ENCODE measurements at regions not wholly inside any gene's neighbourhood (a gene's known extent, or its start where the extent isn't known, plus 50 kb on each side); places are given as distances from the start of the nearest gene placed in this dataset.
"Not testable (repeated sequence)": the region's sequence is repeated elsewhere in the genome, so short reads cannot be mapped to it uniquely, and the experiment has no call there.

GRCh38 chr6:144793744-144794143, 508.6 kb downstream of the UTRN start:
- H3K4me1 ChIP-seq (ENCODE audit: insufficient read depth, low read length): no peaks in the 10 kb centered on the region
- H3K36me3 ChIP-seq (ENCODE audit: insufficient read depth, low read length): peaks cover 15% of the 10 kb centered on the region
- no peak overlapping the region for H2AFZ ChIP-seq (ENCODE audit: low read depth, low read length)
- H3K9me3 ChIP-seq (ENCODE audit: low read length): peaks cover 3% of the 10 kb centered on the region
- H3K27me3 ChIP-seq (ENCODE audit: insufficient read depth, low read length): no peaks in the 10 kb centered on the region
- no peak overlapping the region for H3K4me3 ChIP-seq (ENCODE audit: low read length)

GRCh38 chr6:144795022-144795421, 509.9 kb downstream of the UTRN start:
- peaks cover 15% of the 10 kb centered on the region for H3K36me3 ChIP-seq (ENCODE audit: insufficient read depth, low read length)
- not testable (repeated sequence) for H3K27me3 ChIP-seq (ENCODE audit: insufficient read depth, low read length); H2AFZ ChIP-seq (ENCODE audit: low read depth, low read length); H3K4me1 ChIP-seq (ENCODE audit: insufficient read depth, low read length); H3K9me3 ChIP-seq (ENCODE audit: low read length); H3K4me3 ChIP-seq (ENCODE audit: low read length)

GRCh38 chr6:144796070-144796469, 510.9 kb downstream of the UTRN start:
- H3K27me3 ChIP-seq (ENCODE audit: insufficient read depth, low read length): no peaks in the 10 kb centered on the region
- peaks cover 15% of the 10 kb centered on the region for H3K36me3 ChIP-seq (ENCODE audit: insufficient read depth, low read length)
- no peak overlapping the region for H3K4me3 ChIP-seq (ENCODE audit: low read length)
- H2AFZ ChIP-seq (ENCODE audit: low read depth, low read length): no peak overlapping the region
- H3K4me1 ChIP-seq (ENCODE audit: insufficient read depth, low read length): no peaks in the 10 kb centered on the region
- H3K9me3 ChIP-seq (ENCODE audit: low read length): peaks cover 3% of the 10 kb centered on the region

GRCh38 chr6:144797881-144798589, 512.9 kb downstream of the UTRN start:
- H3K4me1 ChIP-seq (ENCODE audit: insufficient read depth, low read length): no peaks in the 10 kb centered on the region
- H3K36me3 ChIP-seq (ENCODE audit: insufficient read depth, low read length): peaks cover 15% of the 10 kb centered on the region
- H3K27me3 ChIP-seq (ENCODE audit: insufficient read depth, low read length): no peaks in the 10 kb centered on the region
- H3K9me3 ChIP-seq (ENCODE audit: low read length): peaks cover 3% of the 10 kb centered on the region
- no peak overlapping the region for H3K4me3 ChIP-seq (ENCODE audit: low read length)
- no peak overlapping the region for H2AFZ ChIP-seq (ENCODE audit: low read depth, low read length)

GRCh38 chr6:144804246-144804790, 519.2 kb downstream of the UTRN start:
- Histone ChIP-seq H3K4me3 (ENCODE audit: low read length) (no peak overlapping the region), H3K27me3 (ENCODE audit: insufficient read depth, low read length) (no peaks in the 10 kb centered on the region), H3K4me1 (ENCODE audit: insufficient read depth, low read length) (no peaks in the 10 kb centered on the region), H3K36me3 (ENCODE audit: insufficient read depth, low read length) (no peaks in the 10 kb centered on the region), H2AFZ (ENCODE audit: low read depth, low read length) (no peak overlapping the region), H3K9me3 (ENCODE audit: low read length) (no peaks in the 10 kb centered on the region)

- no peaks in the 10 kb centered on the region for H3K36me3 ChIP-seq (ENCODE audit: insufficient read depth, low read length)
- H3K27me3 ChIP-seq (ENCODE audit: insufficient read depth, low read length): no peaks in the 10 kb centered on the region
- H3K9me3 ChIP-seq (ENCODE audit: low read length): no peaks in the 10 kb centered on the region
- no peak overlapping the region for H2AFZ ChIP-seq (ENCODE audit: low read depth, low read length)
- H3K4me3 ChIP-seq (ENCODE audit: low read length): no peak overlapping the region
- H3K4me1 ChIP-seq (ENCODE audit: insufficient read depth, low read length): no peaks in the 10 kb centered on the region
Observed at GRCh38 chr6:144805049-144805448, 519.9 kb downstream of the UTRN start.

- Histone ChIP-seq H3K27me3 (ENCODE audit: insufficient read depth, low read length) (no peaks in the 10 kb centered on the region), H2AFZ (ENCODE audit: low read depth, low read length) (no peak overlapping the region), H3K36me3 (ENCODE audit: insufficient read depth, low read length) (peaks cover 2% of the 10 kb centered on the region), H3K4me1 (ENCODE audit: insufficient read depth, low read length) (no peaks in the 10 kb centered on the region), H3K9me3 (ENCODE audit: low read length) (no peaks in the 10 kb centered on the region), H3K4me3 (ENCODE audit: low read length) (no peak overlapping the region)
Observed at GRCh38 chr6:144806222-144806621, 521.1 kb downstream of the UTRN start.

- Histone ChIP-seq H3K36me3 (ENCODE audit: insufficient read depth, low read length) (peaks cover 2% of the 10 kb centered on the region), H3K4me1 (ENCODE audit: insufficient read depth, low read length) (no peaks in the 10 kb centered on the region), H3K9me3 (ENCODE audit: low read length) (no peaks in the 10 kb centered on the region), H3K4me3 (ENCODE audit: low read length) (no peak overlapping the region), H2AFZ (ENCODE audit: low read depth, low read length) (no peak overlapping the region), H3K27me3 (ENCODE audit: insufficient read depth, low read length) (no peaks in the 10 kb centered on the region)
Observed at GRCh38 chr6:144809120-144809519, 524.0 kb downstream of the UTRN start.

GRCh38 chr6:144809969-144810368, 524.8 kb downstream of the UTRN start:
- Histone ChIP-seq H3K36me3 (ENCODE audit: insufficient read depth, low read length) (peaks cover 2% of the 10 kb centered on the region), H2AFZ (ENCODE audit: low read depth, low read length) (no peak overlapping the region), H3K4me1 (ENCODE audit: insufficient read depth, low read length) (no peaks in the 10 kb centered on the region), H3K9me3 (ENCODE audit: low read length) (no peaks in the 10 kb centered on the region), H3K27me3 (ENCODE audit: insufficient read depth, low read length) (no peaks in the 10 kb centered on the region), H3K4me3 (ENCODE audit: low read length) (no peak overlapping the region)

GRCh38 chr6:144811140-144811539, 526.0 kb downstream of the UTRN start:
- Histone ChIP-seq H3K9me3 (ENCODE audit: low read length) (no peaks in the 10 kb centered on the region), H2AFZ (ENCODE audit: low read depth, low read length) (no peak overlapping the region), H3K4me3 (ENCODE audit: low read length) (no peak overlapping the region), H3K4me1 (ENCODE audit: insufficient read depth, low read length) (no peaks in the 10 kb centered on the region), H3K36me3 (ENCODE audit: insufficient read depth, low read length) (peaks cover 2% of the 10 kb centered on the region), H3K27me3 (ENCODE audit: insufficient read depth, low read length) (no peaks in the 10 kb centered on the region)

GRCh38 chr6:144816936-144817335, 531.8 kb downstream of the UTRN start:
- no peaks in the 10 kb centered on the region for H3K9me3 ChIP-seq (ENCODE audit: low read length)

GRCh38 chr6:144820270-144820669, 535.1 kb downstream of the UTRN start:
- H3K36me3 ChIP-seq (ENCODE audit: insufficient read depth, low read length): peaks cover 6% of the 10 kb centered on the region
- no peaks in the 10 kb centered on the region for H3K27me3 ChIP-seq (ENCODE audit: insufficient read depth, low read length)
- H3K4me1 ChIP-seq (ENCODE audit: insufficient read depth, low read length): no peaks in the 10 kb centered on the region
- H3K4me3 ChIP-seq (ENCODE audit: low read length): no peak overlapping the region
- peaks cover 2% of the 10 kb centered on the region for H3K9me3 ChIP-seq (ENCODE audit: low read length)
- no peak overlapping the region for H2AFZ ChIP-seq (ENCODE audit: low read depth, low read length)

More at GRCh38 chr6:144816936-144817335, 531.8 kb downstream of the UTRN start:
- Histone ChIP-seq H3K4me1 (ENCODE audit: insufficient read depth, low read length) (no peaks in the 10 kb centered on the region), H3K4me3 (ENCODE audit: low read length) (no peak overlapping the region), H3K27me3 (ENCODE audit: insufficient read depth, low read length) (no peaks in the 10 kb centered on the region), H2AFZ (ENCODE audit: low read depth, low read length) (no peak overlapping the region), H3K36me3 (ENCODE audit: insufficient read depth, low read length) (peaks cover 3% of the 10 kb centered on the region)

GRCh38 chr6:144823131-144823530, 538.0 kb downstream of the UTRN start:
- Histone ChIP-seq H3K36me3 (ENCODE audit: insufficient read depth, low read length) (peaks cover 6% of the 10 kb centered on the region), H3K27me3 (ENCODE audit: insufficient read depth, low read length) (no peaks in the 10 kb centered on the region), H3K9me3 (ENCODE audit: low read length) (peaks cover 2% of the 10 kb centered on the region), H2AFZ (ENCODE audit: low read depth, low read length) (no peak overlapping the region), H3K4me3 (ENCODE audit: low read length) (no peak overlapping the region), H3K4me1 (ENCODE audit: insufficient read depth, low read length) (no peaks in the 10 kb centered on the region)

- Histone ChIP-seq H2AFZ (ENCODE audit: low read depth, low read length) (no peak overlapping the region), H3K4me3 (ENCODE audit: low read length) (no peak overlapping the region), H3K27me3 (ENCODE audit: insufficient read depth, low read length) (no peaks in the 10 kb centered on the region), H3K4me1 (ENCODE audit: insufficient read depth, low read length) (no peaks in the 10 kb centered on the region), H3K36me3 (ENCODE audit: insufficient read depth, low read length) (peaks cover 6% of the 10 kb centered on the region), H3K9me3 (ENCODE audit: low read length) (peaks cover 2% of the 10 kb centered on the region)
Observed at GRCh38 chr6:144824018-144824417, 538.9 kb downstream of the UTRN start.

All from neuron (in vitro differentiated cells).